Smooth muscle cell (in vitro differentiated cells): ENCODE measurements at regions not wholly inside any gene's neighbourhood (a gene's known extent, or its start where the extent isn't known, plus 50 kb on each side); places are given as distances from the start of the nearest gene placed in this dataset.

ENCODE experiments used
- DNase-seq: peaks from one replicate; lab custom pipeline; 2025; ENCODE audit not compliant: unreplicated experiment; lab: John Stamatoyannopoulos, UW
- H2AFZ ChIP-seq: fragments of 200-600 bp; sonication (generic); 2 replicates; pipeline ENCODE4 v1.6.0; 2016; ENCODE audit warnings: antibody characterized with exemption, low read depth, mild to moderate bottlenecking
- H3F3A ChIP-seq: fragments of 200-600 bp; sonication (generic); 2 replicates; pipeline ENCODE4 v1.6.0; 2017; ENCODE audit warnings: antibody characterized with exemption, low read depth
- H3K27ac ChIP-seq: fragments of 200-600 bp; sonication (generic); 2 replicates; pipeline ENCODE4 v1.5.1; 2016; ENCODE audit warnings: low read depth, mild to moderate bottlenecking
- H3K27me3 ChIP-seq: fragments of 200-600 bp; sonication (generic); 2 replicates; pipeline ENCODE4 v1.6.1; 2016; ENCODE audit warnings: low read depth, mild to moderate bottlenecking
- H3K36me3 ChIP-seq: fragments of 200-600 bp; sonication (generic); 2 replicates; pipeline ENCODE4 v1.5.1; 2016; ENCODE audit warnings: low read depth
- H3K4me1 ChIP-seq: fragments of 200-600 bp; sonication (generic); 2 replicates; pipeline ENCODE4 v1.5.1; 2016; ENCODE audit warnings: low read depth
- H3K4me2 ChIP-seq: fragments of 200-600 bp; sonication (generic); 2 replicates; pipeline ENCODE4 v1.6.0; 2016; ENCODE audit warnings: mild to moderate bottlenecking
- H3K4me3 ChIP-seq: fragments of 200-600 bp; sonication (generic); 2 replicates; pipeline ENCODE4 v1.5.1; 2016; ENCODE audit warnings: mild to moderate bottlenecking
- H3K79me2 ChIP-seq: fragments of 200-600 bp; sonication (generic); 2 replicates; pipeline ENCODE4 v1.6.0; 2016; ENCODE audit warnings: low read depth, mild to moderate bottlenecking
- H3K9ac ChIP-seq: fragments of 200-600 bp; sonication (generic); 2 replicates; pipeline ENCODE4 v1.6.0; 2016; ENCODE audit warnings: low read depth
- H3K9me3 ChIP-seq: fragments of 200-600 bp; sonication (generic); replicated peaks from 2 replicates; pipeline ENCODE4 v1.5.1; 2016; ENCODE audit warnings: low read depth
- H4K20me1 ChIP-seq: fragments of 200-600 bp; sonication (generic); 2 replicates; pipeline ENCODE4 v1.6.0; 2016; ENCODE audit warnings: low read depth
- CTCF ChIP-seq: fragments of 200-600 bp; sonication (generic); IDR thresholded peaks from 2 replicates; pipeline ENCODE4 v1.5.1; 2017; ENCODE audit warnings: borderline replicate concordance, mild to moderate bottlenecking, antibody characterized with exemption; ENCODE audit not compliant: insufficient read depth, poor library complexity, severe bottlenecking
- WGBS: methylation state at CpG from one replicate; pipeline ENCODE4 v1.1.7; 2016; ENCODE audit warnings: low lambda C conversion rate; 5-methylcytosine and 5-hydroxymethylcytosine counted together

- no peak overlapping the region for H3K27ac ChIP-seq
- no peak overlapping the region for H3K4me2 ChIP-seq
- no peak overlapping the region for H3K4me3 ChIP-seq
- 89% methylated on average over 2 of the region's 2 CpGs for WGBS
- H3K4me1 ChIP-seq, result no peaks in the 10 kb centered on the region
- no peaks in the 10 kb centered on the region for H3K79me2 ChIP-seq
- H3K27me3 ChIP-seq, result no peaks in the 10 kb centered on the region
- H3K36me3 ChIP-seq, result no peaks in the 10 kb centered on the region
- H3K9me3 ChIP-seq, result no peaks in the 10 kb centered on the region
- DNase-seq, result no peak
- no peak overlapping the region for H2AFZ ChIP-seq
- H4K20me1 ChIP-seq, result no peaks in the 10 kb centered on the region
- no peak overlapping the region for H3K9ac ChIP-seq
- no peaks in the 10 kb centered on the region for H3F3A ChIP-seq
- no peak for TF ChIP-seq CTCF
Observed at GRCh38 chr3:18122264-18122663, 302.9 kb downstream of the SATB1 start.

- H3K27me3 ChIP-seq, result no peaks in the 10 kb centered on the region
- H3K36me3 ChIP-seq, result no peaks in the 10 kb centered on the region
- DNase-seq, result no peak
- no peaks in the 10 kb centered on the region for H3K79me2 ChIP-seq
- 95% methylated on average over 2 of the region's 2 CpGs for WGBS
- no peaks in the 10 kb centered on the region for H3K9me3 ChIP-seq
- H3K27ac ChIP-seq, result no peak overlapping the region
- H3K4me3 ChIP-seq, result no peak overlapping the region
- no peak overlapping the region for H3K9ac ChIP-seq
- no peaks in the 10 kb centered on the region for H3K4me1 ChIP-seq
- no peak overlapping the region for H2AFZ ChIP-seq
- TF ChIP-seq CTCF, result no peak
- H3F3A ChIP-seq, result no peaks in the 10 kb centered on the region
- H3K4me2 ChIP-seq, result no peak overlapping the region
- no peaks in the 10 kb centered on the region for H4K20me1 ChIP-seq
Observed at GRCh38 chr3:18121020-18121419, 304.1 kb downstream of the SATB1 start.

GRCh38 chr3:18119866-18120265 is 305.3 kb downstream of the SATB1 start:
- WGBS, result 91% methylated on average over 5 of the region's 5 CpGs
- no peak overlapping the region for H3K4me2 ChIP-seq
- no peaks in the 10 kb centered on the region for H3K79me2 ChIP-seq
- no peak for TF ChIP-seq CTCF
- no peak overlapping the region for H3K9ac ChIP-seq
- H3F3A ChIP-seq, result no peaks in the 10 kb centered on the region
- H3K4me3 ChIP-seq, result no peak overlapping the region
- no peak overlapping the region for H3K27ac ChIP-seq
- H3K4me1 ChIP-seq, result no peaks in the 10 kb centered on the region
- no peaks in the 10 kb centered on the region for H3K27me3 ChIP-seq
- no peaks in the 10 kb centered on the region for H3K36me3 ChIP-seq
- H2AFZ ChIP-seq, result no peak overlapping the region
- H4K20me1 ChIP-seq, result no peaks in the 10 kb centered on the region
- no peak for DNase-seq
- H3K9me3 ChIP-seq, result no peaks in the 10 kb centered on the region

GRCh38 chr3:18114894-18115293 is 310.2 kb downstream of the SATB1 start:
- Histone ChIP-seq H3K4me3 (no peak overlapping the region), H3K9ac (no peak overlapping the region), H4K20me1 (no peaks in the 10 kb centered on the region), H2AFZ (no peak overlapping the region), H3K27me3 (no peaks in the 10 kb centered on the region), H3K4me2 (no peak overlapping the region), H3K36me3 (no peaks in the 10 kb centered on the region), H3K79me2 (no peaks in the 10 kb centered on the region), H3F3A (no peaks in the 10 kb centered on the region), H3K4me1 (no peaks in the 10 kb centered on the region), H3K27ac (no peak overlapping the region), H3K9me3 (no peaks in the 10 kb centered on the region)
- no peak for TF ChIP-seq CTCF
- WGBS, result 76% methylated on average over 4 of the region's 4 CpGs
- DNase-seq, result no peak
